ENCODE measurements at regions not wholly inside any gene's neighbourhood (a gene's known extent, or its start where the extent isn't known, plus 50 kb on each side); places are given as distances from the start of the nearest gene placed in this dataset.
A peak's percentile ranks its signal among the peaks of the same experiment; 100 is the strongest.
"Not testable (repeated sequence)": the region's sequence is repeated elsewhere in the genome, so short reads cannot be mapped to it uniquely, and the experiment has no call there.

GRCh38 chr4:141331534-141332358 lies 111.1 kb downstream of the ZNF330 start:
- no peak for TF ChIP-seq CTCF (IDR thresholded peaks at IDR 0.05; ENCODE audit: insufficient read depth, low read depth, low read length, missing control alignments)
- no peak overlapping the region for H3K4me3 ChIP-seq (ENCODE audit: low read length)

GRCh38 chr4:141332359-141333181 lies 111.9 kb downstream of the ZNF330 start:
- not testable (repeated sequence) for DNase-seq (ENCODE audit: low read depth)
- H3K4me3 ChIP-seq (ENCODE audit: low read length) = peak overlapping the region; percentile 8

More at GRCh38 chr4:141331534-141332358, 111.1 kb downstream of the ZNF330 start:
- no peak for DNase-seq (ENCODE audit: low read depth)

- peak; percentile 29 for DNase-seq (ENCODE audit: low read depth)
- H3K4me3 ChIP-seq (ENCODE audit: low read length) = peak overlapping the region; percentile 5
These were observed 112.9 kb downstream of the ZNF330 start for GRCh38 chr4:141333456-141334230.

- no peak overlapping the region for H3K4me3 ChIP-seq (ENCODE audit: low read length)
- no peak for DNase-seq (ENCODE audit: low read depth)
- TF ChIP-seq CTCF (IDR thresholded peaks at IDR 0.05; ENCODE audit: insufficient read depth, low read depth, low read length, missing control alignments) = no peak
These were observed 114.5 kb downstream of the ZNF330 start for GRCh38 chr4:141335166-141335565.

- no peak for TF ChIP-seq CTCF (IDR thresholded peaks at IDR 0.05; ENCODE audit: insufficient read depth, low read depth, low read length, missing control alignments)
- H3K4me3 ChIP-seq (ENCODE audit: low read length) = no peak overlapping the region
- no peak for DNase-seq (ENCODE audit: low read depth)
These were observed 117.5 kb downstream of the ZNF330 start for GRCh38 chr4:141338238-141338637.

GRCh38 chr4:141339391-141339790 lies 118.7 kb downstream of the ZNF330 start:
- no peak for DNase-seq (ENCODE audit: low read depth)
- no peak overlapping the region for H3K4me3 ChIP-seq (ENCODE audit: low read length)
- TF ChIP-seq CTCF (IDR thresholded peaks at IDR 0.05; ENCODE audit: insufficient read depth, low read depth, low read length, missing control alignments) = no peak

GRCh38 chr4:141339966-141340365 lies 119.3 kb downstream of the ZNF330 start:
- H3K4me3 ChIP-seq (ENCODE audit: low read length) = no peak overlapping the region
- TF ChIP-seq CTCF (IDR thresholded peaks at IDR 0.05; ENCODE audit: insufficient read depth, low read depth, low read length, missing control alignments) = no peak
- DNase-seq (ENCODE audit: low read depth) = peak; percentile 11

All from epithelial cell of esophagus (primary cell).